K562 (cell line): ENCODE measurements at regions not wholly inside any gene's neighbourhood (a gene's known extent, or its start where the extent isn't known, plus 50 kb on each side); places are given as distances from the start of the nearest gene placed in this dataset.

Source experiments
- ARID2 ChIP-seq: fragments of 450-650 bp; IDR thresholded peaks from 2 replicates; pipeline ENCODE4 v1.6.1; 2017; ENCODE audit warnings: antibody characterized with exemption, mild to moderate bottlenecking
- CTCF ChIP-seq, 3 experiments: IDR thresholded peaks in 2 of 3; conservative IDR thresholded peaks in 1 of 3; 2 replicates each; pipeline ENCODE4 v1.5.1; 2011 to 2012; ENCODE audit warnings: low read length in 3 of 3, mild to moderate bottlenecking in 3 of 3, control low read depth in 2 of 3, improper control_type of control experiment in 1 of 3, inconsistent platforms in 1 of 3, low read depth in 1 of 3, mixed read lengths in 1 of 3, moderate library complexity in 1 of 3; ENCODE audit not compliant: insufficient read depth in 2 of 3
- ESRRA ChIP-seq: fragments of 450-650 bp; IDR thresholded peaks from 2 replicates; pipeline ENCODE4 v1.6.1; 2014; ENCODE audit warnings: low read depth, mild to moderate bottlenecking, moderate library complexity, borderline replicate concordance
- EZH2 ChIP-seq: IDR thresholded peaks from 2 replicates; pipeline ENCODE4 v1.6.1; 2012; ENCODE audit warnings: low read depth, mild to moderate bottlenecking, inconsistent platforms, low read length, borderline replicate concordance
- GTF2B ChIP-seq: IDR thresholded peaks from 2 replicates; pipeline ENCODE4 v1.6.1; 2011; ENCODE audit not compliant: insufficient read length; ENCODE audit errors: extremely low read depth
- MNT ChIP-seq, 2 experiments: fragments of 450-650 bp; conservative IDR thresholded peaks; 2 replicates each; pipeline ENCODE4 v1.6.1; 2017; ENCODE audit warnings: mild to moderate bottlenecking in 2 of 2, moderate library complexity in 2 of 2
- SRF ChIP-seq, 2 experiments: fragments of 250-450, 450-650 bp in 1 of 2; sonication (Bioruptor Pico) in 1 of 2; sonication (generic) in 1 of 2; formaldehyde crosslinking; IDR thresholded peaks; 2 replicates each; pipeline versions ENCODE4 v1.5.0 to v1.5.1; 2020 to 2022; ENCODE audit warnings: mild to moderate bottlenecking in 1 of 2, missing genetic modification reagents in 1 of 2
- THRA ChIP-seq: fragments of 450-650 bp; IDR thresholded peaks from 2 replicates; pipeline ENCODE4 v1.6.1; 2017; ENCODE audit warnings: mild to moderate bottlenecking, moderate library complexity

GRCh38 chr16:66207139-66207882 lies 159.2 kb upstream of the CDH5 start:
- no peak for TF ChIP-seq SRF (CRISPR knock-in tag; IDR thresholded peaks at IDR 0.05)
- no peak for TF ChIP-seq ESRRA
- TF ChIP-seq THRA = no peak
- no peak for TF ChIP-seq CTCF (IDR thresholded peaks at IDR 0.05 in 2 of 3, conservative IDR thresholded peaks at IDR 0.05 in 1 of 3; ENCODE audit: insufficient read depth in 2 of 3, low read depth in 1 of 3, low read length in 3 of 3)
- no peak for TF ChIP-seq ARID2
- TF ChIP-seq EZH2 = no peak
- TF ChIP-seq MNT (conservative IDR thresholded peaks at IDR 0.05) = no peak
- no peak for TF ChIP-seq GTF2B
